Naive thymus-derived CD4-positive, alpha-beta T cell (primary cell): ENCODE measurements at regions not wholly inside any gene's neighbourhood (a gene's known extent, or its start where the extent isn't known, plus 50 kb on each side); places are given as distances from the start of the nearest gene placed in this dataset.

Experiments
- ATAC-seq: fragments of 150-1000 bp; cut with Tn5 transposase; 2 replicates; pipeline ENCODE4 v1.10.0; 2021; ENCODE audit warnings: mild to moderate bottlenecking, moderate library complexity
- CTCF ChIA-PET: fragments of 350-600 bp; sonication (Branson Sonifier 250); formaldehyde crosslinking; loops from one replicate; lab custom pipeline; 2021; ENCODE audit warnings: antibody characterized with exemption; lab: Charles Lee
- POLR2A ChIA-PET: fragments of 350-600 bp; sonication (Branson Sonifier 250); formaldehyde crosslinking; loops from one replicate; lab custom pipeline; 2021; ENCODE audit warnings: antibody characterized with exemption, inconsistent platforms; lab: Charles Lee
- DNase-seq, 9 donors: peaks; one replicate each; pipeline versions ENCODE4 v3.0.0 to v3.0.0-alpha.2; 2020 to 2022; ENCODE audit warnings: mixed read lengths in 1 of 9
- H3K27ac ChIP-seq: one replicate; pipeline ENCODE4 v1.7.0; 2013; ENCODE audit warnings: mild to moderate bottlenecking, low read depth, low read length, moderate library complexity
- H3K27me3 ChIP-seq, 2 donors: one replicate each; pipeline ENCODE4 v1.7.0; 2013; ENCODE audit warnings: low read length in 2 of 2, mild to moderate bottlenecking in 2 of 2, moderate library complexity in 2 of 2; ENCODE audit not compliant: control insufficient read depth in 2 of 2, insufficient read depth in 2 of 2
- H3K36me3 ChIP-seq, 3 experiments: 1 replicate in 2 of 3; 2 replicates in 1 of 3; pipeline ENCODE4 v1.7.0; 2013; ENCODE audit warnings: low read length in 3 of 3, mild to moderate bottlenecking in 3 of 3, moderate library complexity in 1 of 3; ENCODE audit not compliant: insufficient read depth in 3 of 3, control insufficient read depth in 2 of 3
- H3K4me1 ChIP-seq, 2 donors: one replicate each; pipeline ENCODE4 v1.7.0; 2013; ENCODE audit warnings: low read length in 2 of 2, mild to moderate bottlenecking in 2 of 2, moderate library complexity in 1 of 2; ENCODE audit not compliant: control insufficient read depth in 2 of 2, insufficient read depth in 2 of 2
- H3K4me3 ChIP-seq: 2 replicates; pipeline ENCODE4 v1.7.0; 2013; ENCODE audit warnings: mild to moderate bottlenecking, low read length
- H3K9me3 ChIP-seq, 3 experiments: 1 replicate in 2 of 3; 2 replicates in 1 of 3; pipeline ENCODE4 v1.7.0; 2013; ENCODE audit warnings: low read length in 3 of 3; ENCODE audit not compliant: control insufficient read depth in 2 of 3
- H3K27ac Mint-ChIP-seq, 9 donors: one replicate each; pipeline ENCODE4 v1.8.0; 2020 to 2022; ENCODE audit warnings: mixed read lengths in 9 of 9, mild to moderate bottlenecking in 8 of 9, moderate library complexity in 5 of 9, inconsistent platforms in 2 of 9
- H3K27me3 Mint-ChIP-seq, 5 donors: one replicate each; pipeline ENCODE4 v1.8.0; 2021 to 2022; ENCODE audit warnings: mixed read lengths in 5 of 5, mild to moderate bottlenecking in 1 of 5
- H3K36me3 Mint-ChIP-seq, 5 donors: one replicate each; pipeline ENCODE4 v1.8.0; 2020 to 2022; ENCODE audit warnings: mixed read lengths in 5 of 5, mild to moderate bottlenecking in 3 of 5, inconsistent platforms in 1 of 5
- H3K4me1 Mint-ChIP-seq, 7 donors: one replicate each; pipeline ENCODE4 v1.8.0; 2020 to 2022; ENCODE audit warnings: mixed read lengths in 7 of 7, mild to moderate bottlenecking in 3 of 7, inconsistent platforms in 1 of 7
- H3K4me3 Mint-ChIP-seq, 10 donors: one replicate each; pipeline ENCODE4 v1.8.0; 2020 to 2022; ENCODE audit warnings: mild to moderate bottlenecking in 10 of 10, mixed read lengths in 10 of 10, moderate library complexity in 6 of 10, inconsistent platforms in 2 of 10
- H3K9me3 Mint-ChIP-seq, 11 donors: one replicate each; pipeline ENCODE4 v1.8.0; 2020 to 2022; ENCODE audit warnings: mixed read lengths in 11 of 11, mild to moderate bottlenecking in 4 of 11, inconsistent platforms in 1 of 11, moderate library complexity in 1 of 11
- intact Hi-C, 2 donors: fragments of 100-400 bp; cut with micrococcal nuclease; formaldehyde crosslinking; loops; one replicate each; pipeline ENCODE4 v1.15.1; 2023

GRCh38 chr14:101054671-101055070 is 151.1 kb upstream of the RTL1 start:
- ChIA-PET CTCF (no interaction called here), POLR2A (no interaction called here)
- intact Hi-C loops = no loop called here
- Mint-ChIP-seq H3K9me3 (peaks cover 0 to 18% (median 4%) of the 10 kb centered on the region in 11 donors), H3K27me3 (peaks cover 0 to 14% (median 3%) of the 10 kb centered on the region in 5 donors), H3K4me1 (no peaks in the 10 kb centered on the region), H3K4me3 (no peak overlapping the region), H3K27ac (no peak overlapping the region), H3K36me3 (no peaks in the 10 kb centered on the region)
- H3K4me1 ChIP-seq = no peaks in the 10 kb centered on the region
- no peaks in the 10 kb centered on the region for H3K27me3 ChIP-seq
- DNase-seq (no peak), ATAC-seq (no peak)
- no peak overlapping the region for H3K27ac ChIP-seq
- no peaks in the 10 kb centered on the region for H3K9me3 ChIP-seq
- no peak overlapping the region for H3K4me3 ChIP-seq
- H3K36me3 ChIP-seq = no peaks in the 10 kb centered on the region

GRCh38 chr14:101055106-101055662 is 151.7 kb upstream of the RTL1 start:
- Histone ChIP-seq H3K27ac (no peak overlapping the region), H3K4me1 (no peaks in the 10 kb centered on the region), H3K36me3 (no peaks in the 10 kb centered on the region), H3K27me3 (no peaks in the 10 kb centered on the region), H3K9me3 (no peaks in the 10 kb centered on the region), H3K4me3 (no peak overlapping the region)
- H3K27me3 Mint-ChIP-seq = peaks cover 0 to 14% (median 3%) of the 10 kb centered on the region in 5 donors
- ChIA-PET CTCF (no interaction called here), POLR2A (no interaction called here)
- no peak for DNase-seq
- H3K27ac Mint-ChIP-seq = no peak overlapping the region
- H3K4me1 Mint-ChIP-seq = no peaks in the 10 kb centered on the region
- peaks cover 0 to 18% (median 4%) of the 10 kb centered on the region in 11 donors for H3K9me3 Mint-ChIP-seq
- no peak overlapping the region for H3K4me3 Mint-ChIP-seq
- ATAC-seq = no peak
- H3K36me3 Mint-ChIP-seq = no peaks in the 10 kb centered on the region
- intact Hi-C loops = no loop called here

- no peak for DNase-seq
- no peaks in the 10 kb centered on the region for H3K36me3 Mint-ChIP-seq
- H3K27me3 Mint-ChIP-seq = peaks cover 0 to 14% (median 3%) of the 10 kb centered on the region in 5 donors
- H3K36me3 ChIP-seq = no peaks in the 10 kb centered on the region
- no peak for ATAC-seq
- H3K27ac Mint-ChIP-seq = no peak overlapping the region
- H3K27ac ChIP-seq = no peak overlapping the region
- ChIA-PET POLR2A (no interaction called here), CTCF (no interaction called here)
- intact Hi-C loops = no loop called here
- H3K4me3 ChIP-seq = no peak overlapping the region
- H3K9me3 ChIP-seq = no peaks in the 10 kb centered on the region
- no peaks in the 10 kb centered on the region for H3K4me1 ChIP-seq
- no peak overlapping the region for H3K4me3 Mint-ChIP-seq
- peaks cover 0 to 18% (median 6%) of the 10 kb centered on the region in 11 donors for H3K9me3 Mint-ChIP-seq
- no peaks in the 10 kb centered on the region for H3K4me1 Mint-ChIP-seq
- no peaks in the 10 kb centered on the region for H3K27me3 ChIP-seq
These were observed 152.4 kb upstream of the RTL1 start for GRCh38 chr14:101055776-101056374.

GRCh38 chr14:101056446-101056845 is 152.9 kb upstream of the RTL1 start:
- ChIA-PET CTCF (no interaction called here), POLR2A (no interaction called here)
- no peaks in the 10 kb centered on the region for H3K9me3 ChIP-seq
- H3K27me3 ChIP-seq = no peaks in the 10 kb centered on the region
- H3K4me1 ChIP-seq = no peaks in the 10 kb centered on the region
- Mint-ChIP-seq H3K4me1 (no peaks in the 10 kb centered on the region), H3K4me3 (no peak overlapping the region), H3K27me3 (peaks cover 0 to 17% (median 6%) of the 10 kb centered on the region in 5 donors), H3K27ac (no peak overlapping the region), H3K36me3 (no peaks in the 10 kb centered on the region), H3K9me3 (peaks cover 0 to 18% (median 6%) of the 10 kb centered on the region in 11 donors)
- DNase-seq (no peak), ATAC-seq (no peak)
- H3K4me3 ChIP-seq = no peak overlapping the region
- no peaks in the 10 kb centered on the region for H3K36me3 ChIP-seq
- no peak overlapping the region for H3K27ac ChIP-seq
- intact Hi-C loops = no loop called here

- no peak overlapping the region for H3K4me3 Mint-ChIP-seq
- no peaks in the 10 kb centered on the region for H3K36me3 ChIP-seq
- H3K27me3 ChIP-seq = no peaks in the 10 kb centered on the region
- no peaks in the 10 kb centered on the region for H3K9me3 ChIP-seq
- H3K27ac Mint-ChIP-seq = no peak overlapping the region
- no peaks in the 10 kb centered on the region for H3K36me3 Mint-ChIP-seq
- H3K4me3 ChIP-seq = no peak overlapping the region
- intact Hi-C loops = no loop called here
- H3K4me1 ChIP-seq = no peaks in the 10 kb centered on the region
- ChIA-PET CTCF (no interaction called here), POLR2A (interaction anchor here (0.7 kb wide), 1 partner anchor 71 kb away, joined by 3 read pairs; no protein-coding TSS in a partner anchor)
- H3K9me3 Mint-ChIP-seq = peaks cover 0 to 18% (median 6%) of the 10 kb centered on the region in 11 donors
- no peak for ATAC-seq
- H3K27me3 Mint-ChIP-seq = peaks cover 0 to 17% (median 7%) of the 10 kb centered on the region in 5 donors
- no peaks in the 10 kb centered on the region for H3K4me1 Mint-ChIP-seq
- no peak for DNase-seq
- H3K27ac ChIP-seq = no peak overlapping the region
These were observed 153.9 kb upstream of the RTL1 start for GRCh38 chr14:101057394-101057793.

- ATAC-seq (no peak), DNase-seq (no peak)
- H3K4me3 ChIP-seq = no peak overlapping the region
- no peak overlapping the region for H3K4me3 Mint-ChIP-seq
- H3K9me3 Mint-ChIP-seq = peaks cover 0 to 18% (median 6%) of the 10 kb centered on the region in 11 donors
- H3K36me3 ChIP-seq = no peaks in the 10 kb centered on the region
- no peaks in the 10 kb centered on the region for H3K36me3 Mint-ChIP-seq
- H3K27me3 Mint-ChIP-seq = peaks cover 0 to 13% (median 8%) of the 10 kb centered on the region in 5 donors
- intact Hi-C loops = no loop called here
- ChIA-PET POLR2A (no interaction called here), CTCF (no interaction called here)
- H3K9me3 ChIP-seq = no peaks in the 10 kb centered on the region
- H3K27me3 ChIP-seq = no peaks in the 10 kb centered on the region
- H3K4me1 ChIP-seq = no peaks in the 10 kb centered on the region
- H3K4me1 Mint-ChIP-seq = no peaks in the 10 kb centered on the region
- no peak overlapping the region for H3K27ac ChIP-seq
- no peak overlapping the region for H3K27ac Mint-ChIP-seq
These were observed 155.0 kb upstream of the RTL1 start for GRCh38 chr14:101058571-101058970.

GRCh38 chr14:101060171-101060601 is 156.7 kb upstream of the RTL1 start:
- Mint-ChIP-seq H3K27ac (no peak overlapping the region), H3K4me1 (no peaks in the 10 kb centered on the region)

More at GRCh38 chr14:101060171-101060601, 156.7 kb upstream of the RTL1 start:
- peaks cover 0 to 13% (median 8%) of the 10 kb centered on the region in 5 donors for H3K27me3 Mint-ChIP-seq
- H3K27me3 ChIP-seq = no peaks in the 10 kb centered on the region
- no peak overlapping the region for H3K4me3 ChIP-seq
- H3K9me3 Mint-ChIP-seq = peaks cover 0 to 18% (median 6%) of the 10 kb centered on the region in 11 donors
- H3K9me3 ChIP-seq = no peaks in the 10 kb centered on the region
- intact Hi-C loops = no loop called here
- no peaks in the 10 kb centered on the region for H3K36me3 ChIP-seq
- POLR2A ChIA-PET = no interaction called here
- no peak overlapping the region for H3K4me3 Mint-ChIP-seq
- CTCF ChIA-PET = no interaction called here
- H3K36me3 Mint-ChIP-seq = no peaks in the 10 kb centered on the region
- H3K27ac ChIP-seq = no peak overlapping the region
- DNase-seq (no peak), ATAC-seq (no peak)
- no peaks in the 10 kb centered on the region for H3K4me1 ChIP-seq
